Spleen (tissue), 7 donors: ENCODE measurements at regions not wholly inside any gene's neighbourhood (a gene's known extent, or its start where the extent isn't known, plus 50 kb on each side); places are given as distances from the start of the nearest gene placed in this dataset.

Experiments used
- CTCF ChIP-seq, 11 experiments: fragments of 200-600 bp in 7 of 11; fragments of 450-650 bp in 4 of 11; sonication (generic) in 4 of 11; IDR thresholded peaks in 8 of 11; conservative IDR thresholded peaks in 3 of 11; 1 replicate in 7 of 11; 2 replicates in 4 of 11; pipeline versions ENCODE4 v1.4.0 to v1.8.0; 2016 to 2021; ENCODE audit warnings: antibody characterized with exemption in 11 of 11, inconsistent platforms in 4 of 11, mild to moderate bottlenecking in 1 of 11
- POLR2A ChIP-seq, 3 donors: fragments of 450-650 bp; IDR thresholded peaks; one replicate each; pipeline ENCODE4 v1.5.1; 2017; ENCODE audit warnings: antibody characterized with exemption in 3 of 3, mild to moderate bottlenecking in 1 of 3
- donor health status: DM: no; HTN: no; CAD: no; lungs with moderate emphysema.
- donor health status: DM: no; HTN: no; CAD: no.
- donor health status: DM: no; HTN: no; CAD: no.

- TF ChIP-seq CTCF (IDR thresholded peaks at IDR 0.05 in 8 of 11, conservative IDR thresholded peaks at IDR 0.05 in 3 of 11) (no peak), POLR2A (IDR thresholded peaks at IDR 0.05) (no peak)
Observed at GRCh38 chr2:83462881-83463280, 996.2 kb downstream of the SUCLG1 start.
